PC-3 (cell line): ENCODE measurements at regions not wholly inside any gene's neighbourhood (a gene's known extent, or its start where the extent isn't known, plus 50 kb on each side); places are given as distances from the start of the nearest gene placed in this dataset.

Source experiments
- EZH2 ChIP-seq: fragments of 300-600 bp; sonication (generic); IDR thresholded peaks from one replicate; pipeline ENCODE4 v1.6.1; 2017; ENCODE audit warnings: antibody characterized with exemption, mild to moderate bottlenecking, low read length; ENCODE audit not compliant: unreplicated experiment
- EZH2phosphoT487 ChIP-seq: fragments of 300-600 bp; sonication (generic); IDR thresholded peaks from 2 replicates; pipeline ENCODE4 v1.6.1; 2018; ENCODE audit warnings: mild to moderate bottlenecking, antibody characterized with exemption, low read length, borderline replicate concordance
- TF ChIP-seq, protein P1 (sequence below): fragments of 300-600 bp; sonication (generic); conservative IDR thresholded peaks from 2 replicates; pipeline ENCODE4 v1.5.1; 2017; ENCODE audit warnings: antibody characterized with exemption, low read depth, mild to moderate bottlenecking, low read length

DNA sequence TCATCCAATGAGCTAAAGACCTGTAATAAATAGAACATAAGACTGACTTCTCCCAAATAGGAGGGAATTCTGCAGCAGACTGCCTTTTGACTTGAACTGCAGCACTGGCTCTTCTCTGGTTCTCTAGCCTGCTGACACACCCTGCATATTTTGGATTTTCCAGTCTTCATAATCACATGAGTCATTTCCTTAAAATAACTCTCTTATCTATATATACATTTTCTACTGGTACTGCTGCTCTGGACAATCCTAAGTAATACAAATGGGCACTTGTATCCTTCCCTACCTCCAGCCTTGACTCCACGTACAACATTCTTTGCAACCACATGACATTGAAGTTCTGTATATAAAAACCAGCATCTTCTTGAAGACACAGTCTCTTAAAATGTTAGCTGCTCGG lies 429.4 kb upstream of the TMPRSS15 start:
- TF ChIP-seq, protein P1, sequence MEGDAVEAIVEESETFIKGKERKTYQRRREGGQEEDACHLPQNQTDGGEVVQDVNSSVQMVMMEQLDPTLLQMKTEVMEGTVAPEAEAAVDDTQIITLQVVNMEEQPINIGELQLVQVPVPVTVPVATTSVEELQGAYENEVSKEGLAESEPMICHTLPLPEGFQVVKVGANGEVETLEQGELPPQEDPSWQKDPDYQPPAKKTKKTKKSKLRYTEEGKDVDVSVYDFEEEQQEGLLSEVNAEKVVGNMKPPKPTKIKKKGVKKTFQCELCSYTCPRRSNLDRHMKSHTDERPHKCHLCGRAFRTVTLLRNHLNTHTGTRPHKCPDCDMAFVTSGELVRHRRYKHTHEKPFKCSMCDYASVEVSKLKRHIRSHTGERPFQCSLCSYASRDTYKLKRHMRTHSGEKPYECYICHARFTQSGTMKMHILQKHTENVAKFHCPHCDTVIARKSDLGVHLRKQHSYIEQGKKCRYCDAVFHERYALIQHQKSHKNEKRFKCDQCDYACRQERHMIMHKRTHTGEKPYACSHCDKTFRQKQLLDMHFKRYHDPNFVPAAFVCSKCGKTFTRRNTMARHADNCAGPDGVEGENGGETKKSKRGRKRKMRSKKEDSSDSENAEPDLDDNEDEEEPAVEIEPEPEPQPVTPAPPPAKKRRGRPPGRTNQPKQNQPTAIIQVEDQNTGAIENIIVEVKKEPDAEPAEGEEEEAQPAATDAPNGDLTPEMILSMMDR: no peak
- TF ChIP-seq EZH2: no peak
- no peak for TF ChIP-seq EZH2phosphoT487
